ENCODE measurements at regions not wholly inside any gene's neighbourhood (a gene's known extent, or its start where the extent isn't known, plus 50 kb on each side); places are given as distances from the start of the nearest gene placed in this dataset.

GRCh38 chr12:125218952-125219351 is 153.7 kb downstream of the AACS start:
- TF ChIP-seq CTCF (IDR thresholded peaks at IDR 0.05) (no peak), EZH2 (IDR thresholded peaks at IDR 0.05; ENCODE audit: borderline replicate concordance, insufficient read depth, low read depth, low read length, poor library complexity, severe bottlenecking) (no peak)

Measured in B cell (primary cell).